Activated CD4-positive, CD25-positive, alpha-beta regulatory T cell treated with anti-CD3 and anti-CD28 coated beads, Interleukin-2, amount 50 U/mL, for 72 hours (primary cell): ENCODE measurements at regions not wholly inside any gene's neighbourhood (a gene's known extent, or its start where the extent isn't known, plus 50 kb on each side); places are given as distances from the start of the nearest gene placed in this dataset.
"Not testable (repeated sequence)": the region's sequence is repeated elsewhere in the genome, so short reads cannot be mapped to it uniquely, and the experiment has no call there.

Experiments
- DNase-seq: peaks from one replicate; pipeline ENCODE4 v3.0.0; 2021

DNA sequence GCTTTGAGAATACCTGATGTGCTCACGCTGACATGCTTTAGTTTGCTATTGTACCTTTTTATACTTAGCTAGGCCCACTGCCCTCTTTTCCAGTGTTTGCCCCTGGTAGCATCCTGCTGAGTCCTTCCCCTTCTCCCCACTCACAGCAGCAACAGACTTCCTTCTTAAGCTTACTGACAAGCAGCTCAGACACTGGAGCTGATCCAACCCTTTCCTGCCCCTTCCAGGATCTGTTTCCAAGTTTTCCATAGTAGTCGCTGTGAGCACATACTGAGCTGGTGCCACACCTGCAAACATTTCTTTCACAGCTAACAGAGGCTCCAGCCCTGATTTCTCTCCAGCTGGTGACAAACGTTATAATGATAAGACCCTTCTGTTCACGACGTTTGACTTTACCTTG lies 991.4 kb upstream of the CELF4 start:
- DNase-seq: no peak

DNA sequence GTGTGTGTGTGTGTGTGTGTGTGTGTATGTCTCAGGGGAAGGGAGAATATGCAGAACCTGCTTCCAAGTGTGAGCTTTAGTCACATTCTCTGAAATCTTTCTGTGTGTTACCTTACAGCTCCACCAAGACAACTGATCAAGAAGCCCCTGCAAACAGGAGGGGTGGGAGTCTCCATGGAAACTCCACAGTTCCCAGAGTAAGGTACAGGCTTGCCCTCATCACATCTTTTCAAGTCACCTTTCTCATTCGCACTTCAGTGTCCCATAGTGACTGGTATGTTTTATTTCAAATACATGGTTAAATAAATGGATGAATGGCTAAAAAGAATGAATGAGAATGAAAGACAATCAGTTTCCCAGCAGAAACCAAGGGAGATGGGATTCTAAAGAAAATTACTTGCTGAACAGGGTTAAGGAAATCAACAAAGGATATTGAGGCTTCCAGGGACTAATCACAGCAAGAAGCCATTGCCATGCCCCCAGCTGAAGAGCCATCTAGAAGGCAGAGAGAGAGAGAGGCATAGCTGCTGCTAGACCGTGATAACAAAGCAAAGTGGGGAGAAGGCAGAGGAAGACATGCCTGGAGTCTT lies 987.2 kb upstream of the CELF4 start:
- no peak for DNase-seq

DNA sequence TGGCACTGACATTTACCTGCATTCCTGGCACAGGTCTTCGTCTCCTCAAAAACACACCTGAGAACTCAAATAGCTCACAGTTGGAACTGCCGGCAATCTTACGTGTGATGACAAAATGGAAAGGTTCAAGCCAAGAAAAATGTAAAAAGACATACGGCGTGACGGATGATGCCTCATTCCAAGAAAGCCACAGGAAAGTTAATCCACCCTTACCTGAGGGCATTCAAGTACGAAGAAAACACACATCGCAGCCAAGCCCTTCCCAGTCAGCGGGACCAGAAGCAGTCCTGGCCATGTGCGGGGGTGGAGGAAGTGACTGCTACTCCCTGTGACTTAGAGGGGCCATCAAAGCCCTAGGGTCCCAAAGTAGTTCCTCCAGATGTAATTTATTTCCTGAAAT lies 986.3 kb upstream of the CELF4 start:
- no peak for DNase-seq

DNA sequence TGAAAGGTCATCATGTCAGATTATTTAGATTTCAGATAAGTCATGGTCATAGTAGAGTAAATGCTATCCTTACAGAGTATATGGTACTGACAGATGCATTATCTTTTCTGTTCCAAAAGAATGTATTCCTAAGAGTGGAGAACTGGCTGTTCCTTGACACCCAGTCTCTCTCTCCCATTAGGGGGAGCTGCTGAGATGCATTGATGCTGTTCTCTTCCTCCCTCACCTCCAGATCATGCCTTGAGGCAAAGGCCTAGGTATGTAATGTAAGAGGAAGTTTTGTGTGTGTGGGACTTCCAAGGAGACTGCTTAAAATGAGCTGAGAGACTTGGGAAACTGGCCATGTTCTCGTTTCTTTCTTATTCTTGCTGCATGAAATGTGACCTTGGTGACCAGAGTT lies 979.5 kb upstream of the CELF4 start:
- no peak for DNase-seq

DNA sequence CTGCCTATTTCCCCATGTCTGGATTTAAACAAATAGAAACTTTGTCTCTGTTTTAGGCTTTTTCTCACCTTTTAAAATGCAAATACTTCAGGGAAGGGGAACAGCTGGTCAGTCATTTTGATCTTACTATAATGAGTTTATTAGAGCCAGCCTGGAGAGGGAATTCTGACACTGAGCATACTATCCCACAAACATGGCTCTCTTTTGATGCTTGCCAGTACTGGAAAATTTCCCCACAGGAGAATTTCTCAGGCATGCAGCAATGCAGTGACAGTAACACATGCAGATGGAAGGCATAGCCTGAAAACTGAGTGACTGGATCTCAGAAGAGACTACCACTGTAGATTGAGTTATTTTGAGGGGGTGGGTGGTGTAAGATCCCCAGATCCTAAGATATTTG lies 974.3 kb upstream of the CELF4 start:
- no peak for DNase-seq

DNA sequence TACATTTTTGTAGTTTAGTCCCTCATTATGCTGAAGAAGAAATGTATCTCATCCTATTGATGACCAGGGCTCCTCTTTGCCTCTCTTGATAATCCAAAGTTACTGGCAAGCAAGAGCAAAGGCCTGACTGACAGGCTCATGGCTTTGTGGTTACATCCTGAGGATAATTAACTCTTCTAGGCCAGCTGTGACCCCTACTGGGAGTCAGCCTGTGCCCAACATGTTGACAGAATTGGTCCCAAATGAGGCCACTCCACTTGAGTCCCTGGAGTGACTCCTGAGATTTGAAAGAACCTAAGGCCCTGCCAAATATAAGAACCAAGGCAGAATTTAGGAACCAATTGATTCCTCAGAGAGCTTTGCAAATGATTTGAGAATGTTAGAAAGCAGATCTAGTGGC lies 973.8 kb upstream of the CELF4 start:
- DNase-seq: no peak

DNA sequence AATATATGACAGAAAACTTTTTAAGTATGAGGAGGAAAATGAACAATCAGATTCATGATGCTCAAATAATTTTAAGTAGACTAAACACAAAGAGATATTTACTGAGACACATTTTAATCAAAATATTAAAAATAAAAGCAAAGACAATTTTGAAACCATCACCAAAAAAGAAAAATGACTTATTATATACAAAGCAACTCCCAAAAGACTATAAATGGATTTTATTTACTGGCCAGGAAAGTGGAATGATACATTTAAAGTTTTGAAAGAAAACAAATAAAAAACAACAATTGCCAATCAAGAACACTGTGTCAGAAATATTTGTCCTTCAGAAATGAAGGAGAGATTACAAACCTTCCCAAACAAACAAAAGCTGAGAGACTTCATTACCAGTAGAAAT lies 968.5 kb upstream of the CELF4 start:
- no peak for DNase-seq

DNA sequence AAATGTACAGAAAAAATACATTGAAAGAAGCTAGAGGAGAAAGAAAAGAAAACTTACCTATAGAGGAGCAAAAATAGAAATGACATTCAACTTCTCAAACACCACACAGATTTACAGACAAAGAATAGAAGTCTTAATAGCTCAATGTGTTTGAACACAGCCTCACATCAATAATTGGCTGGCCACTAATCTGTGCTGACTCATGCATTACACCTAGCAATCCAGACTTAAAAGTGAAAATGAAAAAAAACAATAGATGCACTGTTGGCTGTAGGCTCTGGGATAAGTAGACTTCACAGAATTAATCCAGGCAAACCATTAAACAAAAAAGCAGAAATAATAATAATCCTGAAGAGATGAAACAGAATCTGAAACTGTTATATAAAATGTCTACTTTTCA lies 961.3 kb upstream of the CELF4 start:
- no peak for DNase-seq

DNA sequence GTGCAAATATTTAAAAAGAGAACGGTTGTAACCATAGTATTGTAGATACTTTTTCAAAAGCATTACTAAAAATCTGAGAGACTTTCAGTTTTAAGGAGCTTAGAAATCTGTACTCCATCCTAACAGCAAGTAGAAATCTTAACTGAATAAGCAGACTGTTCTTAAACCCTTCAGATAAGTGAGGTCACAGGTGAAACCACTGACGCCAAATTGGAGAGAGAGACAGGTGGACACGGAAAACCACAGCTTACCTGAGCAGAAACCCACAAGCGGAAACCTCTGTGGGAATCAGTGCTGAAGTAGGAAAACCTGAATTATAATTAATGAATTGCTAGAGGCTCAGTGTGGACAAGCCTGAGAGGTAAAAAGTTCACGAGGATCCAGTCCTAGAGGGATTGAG lies 959.4 kb upstream of the CELF4 start:
- DNase-seq: no peak

DNA sequence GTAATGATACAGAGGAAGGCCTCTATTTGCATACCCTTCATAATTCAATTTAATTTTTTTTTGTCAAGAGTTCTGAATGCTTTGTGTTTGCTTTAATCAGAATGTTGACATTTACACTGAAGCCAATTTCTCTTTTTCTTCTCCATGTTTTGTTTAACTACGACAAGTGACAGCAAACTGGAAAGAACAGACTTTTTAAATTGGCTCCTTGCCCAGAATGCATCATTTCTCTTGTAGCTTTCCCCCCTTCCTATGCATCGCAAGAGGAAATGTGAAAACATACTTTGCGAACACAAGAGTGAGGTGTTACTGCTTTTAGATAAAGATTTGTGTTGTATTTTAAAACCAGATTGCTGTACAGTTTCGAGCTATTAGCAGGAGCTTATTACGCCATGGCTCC lies 955.2 kb upstream of the CELF4 start:
- no peak for DNase-seq

DNA sequence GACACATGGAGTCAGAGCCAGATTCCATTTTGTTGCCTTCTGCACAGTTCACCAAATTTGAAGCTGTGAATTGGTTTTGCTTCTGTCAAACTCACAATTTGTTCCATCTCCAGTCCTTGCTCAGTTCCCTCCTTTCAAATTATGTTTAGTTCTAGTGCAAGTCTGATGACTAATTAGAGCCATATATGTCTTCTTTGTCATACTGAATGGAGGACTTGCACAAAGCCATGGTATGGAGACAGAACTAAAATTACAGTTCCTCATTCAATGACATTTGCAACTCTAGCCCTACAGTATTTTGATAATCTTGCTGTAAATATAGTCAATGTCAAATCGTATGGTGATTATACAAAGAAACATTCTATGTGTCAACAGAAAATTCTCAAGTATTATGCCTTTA lies 936.9 kb upstream of the CELF4 start:
- DNase-seq: no peak

DNA sequence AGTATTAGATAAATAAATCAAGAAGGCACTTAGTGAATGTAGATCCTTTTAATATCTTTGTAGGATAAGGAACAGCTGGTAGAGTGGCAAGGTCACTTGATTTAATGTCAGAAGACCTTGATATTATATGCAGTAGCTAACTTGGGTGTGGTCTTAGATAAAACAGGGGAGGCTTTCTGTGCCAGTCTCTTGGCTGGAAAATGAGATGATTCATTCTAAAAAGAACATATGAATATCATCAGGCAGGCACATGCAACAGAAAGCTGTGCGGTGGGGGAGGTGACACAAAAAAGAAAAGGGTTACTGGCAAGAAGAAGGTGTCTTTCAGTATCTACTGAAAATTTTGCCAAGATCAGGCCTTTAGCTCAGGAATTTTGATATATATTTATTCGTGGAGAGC lies 931.7 kb upstream of the CELF4 start:
- no peak for DNase-seq

DNA sequence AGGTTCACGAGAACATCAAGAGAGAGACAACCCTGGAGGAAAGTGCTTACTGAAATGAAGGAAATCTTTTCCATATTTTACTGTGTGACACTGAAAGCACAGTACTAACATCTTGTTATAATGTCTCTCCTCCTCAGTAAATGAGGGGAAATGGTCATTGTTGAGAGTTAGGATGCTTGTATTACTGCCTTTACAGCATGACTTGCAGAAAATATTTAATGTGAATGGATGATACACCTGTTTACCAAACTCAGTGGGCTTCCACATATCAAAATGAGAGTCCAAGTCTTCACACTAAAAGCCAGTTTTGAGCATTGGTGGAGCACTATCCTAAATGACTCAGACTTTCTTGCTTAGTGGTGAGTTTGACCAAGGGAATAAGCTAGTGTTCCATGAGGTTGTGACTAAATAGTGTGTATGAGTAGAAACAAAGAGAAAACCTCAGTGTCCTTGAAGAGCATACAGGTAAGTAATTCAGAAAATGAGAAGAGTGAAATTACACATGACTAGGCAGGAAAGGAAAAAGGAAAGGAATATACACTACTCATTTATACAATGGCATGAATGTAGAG lies 930.7 kb upstream of the CELF4 start:
- DNase-seq: no peak

DNA sequence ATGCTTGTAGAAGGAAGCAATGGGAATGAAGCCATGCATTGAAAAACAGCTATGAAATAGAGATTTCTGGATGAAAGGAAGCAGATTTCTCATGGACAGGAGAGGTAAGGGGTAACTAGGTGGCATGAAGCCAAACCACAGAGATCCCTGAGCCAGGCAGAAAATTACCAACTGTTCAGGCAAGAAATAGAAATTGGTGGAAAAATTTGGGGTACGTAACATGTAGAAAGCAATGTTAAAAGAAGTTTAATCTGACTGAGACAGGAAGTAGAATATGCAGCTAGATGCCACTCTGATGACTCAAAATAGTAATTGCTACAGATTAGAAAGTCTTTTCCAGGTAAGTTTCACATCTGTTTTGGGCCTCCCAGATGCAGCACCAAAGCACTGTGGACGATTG lies 928.5 kb upstream of the CELF4 start:
- no peak for DNase-seq

DNA sequence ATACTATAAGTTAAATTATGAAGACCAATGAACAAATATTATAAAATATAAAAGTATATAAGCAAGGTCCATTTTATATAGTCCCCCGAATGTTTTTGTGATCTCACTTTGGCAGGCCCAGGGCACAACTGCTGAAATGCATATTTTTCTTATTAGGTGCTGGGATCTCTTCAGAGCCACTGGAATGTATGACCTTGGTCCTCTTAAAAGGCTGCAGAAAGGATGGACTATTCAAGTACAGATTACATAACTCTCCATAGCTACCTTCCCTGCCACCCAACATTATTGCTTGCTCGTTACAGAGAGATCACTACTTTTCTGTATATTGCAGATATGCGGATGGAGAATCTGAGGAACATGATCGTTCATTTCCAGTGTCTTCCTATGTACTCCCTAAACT lies 925.6 kb upstream of the CELF4 start:
- no peak for DNase-seq

DNA sequence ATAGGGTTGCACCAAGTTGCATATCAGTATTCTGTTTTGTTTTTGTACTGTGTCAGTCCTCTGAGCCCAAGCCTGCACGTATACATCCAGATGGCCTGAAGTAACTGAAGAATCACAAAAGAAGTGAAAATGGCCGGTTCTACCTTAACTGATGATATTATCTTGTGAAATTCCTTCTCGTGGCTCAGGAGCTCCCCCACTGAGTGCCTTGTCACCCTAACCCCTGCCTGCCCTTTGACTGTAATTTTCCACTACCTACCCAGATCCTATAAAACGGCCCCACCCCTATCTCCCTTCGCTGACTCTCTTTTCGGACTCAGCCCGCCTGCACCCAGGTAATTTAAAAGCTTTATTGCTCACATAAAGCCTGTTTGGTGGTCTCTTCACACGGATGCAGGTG lies 924.1 kb upstream of the CELF4 start:
- not testable (repeated sequence) for DNase-seq

DNA sequence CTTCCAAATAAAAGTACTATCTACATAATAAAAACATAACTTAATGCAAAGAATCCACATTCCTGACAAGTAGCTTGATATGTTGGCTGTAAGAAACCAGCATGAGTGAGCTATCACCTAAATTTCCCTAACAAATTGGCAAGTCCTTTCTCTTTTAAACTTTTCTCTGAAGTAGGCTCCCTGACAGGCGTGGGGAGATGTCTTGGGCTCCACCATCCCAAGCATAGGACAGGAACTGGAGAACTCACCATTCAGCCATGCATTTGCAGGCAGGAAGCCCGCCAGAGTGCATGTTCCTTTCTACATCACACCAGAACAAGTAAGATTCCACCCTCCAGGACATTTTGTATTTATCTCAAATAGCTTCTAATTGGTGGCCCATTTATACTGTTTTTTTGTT lies 921.9 kb upstream of the CELF4 start:
- no peak for DNase-seq

DNA sequence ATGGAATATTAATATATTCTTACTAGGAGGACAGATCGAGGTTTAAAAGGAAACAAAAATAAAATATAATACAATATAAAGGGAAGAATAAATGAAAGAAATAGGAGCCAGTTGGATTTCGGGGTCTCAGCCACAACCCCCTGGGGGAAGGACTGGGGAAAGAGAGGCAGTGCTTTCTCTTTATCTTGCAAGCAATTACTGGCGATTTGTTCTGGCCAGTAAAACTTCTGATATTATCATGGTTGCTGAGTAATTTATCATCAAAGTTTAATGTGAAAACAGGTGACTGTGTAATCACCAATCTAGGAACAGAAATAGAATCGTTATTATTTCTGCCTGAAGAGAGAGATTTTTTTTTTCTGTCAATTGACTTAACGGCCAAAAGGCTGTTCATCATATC lies 917.7 kb upstream of the CELF4 start:
- no peak for DNase-seq

DNA sequence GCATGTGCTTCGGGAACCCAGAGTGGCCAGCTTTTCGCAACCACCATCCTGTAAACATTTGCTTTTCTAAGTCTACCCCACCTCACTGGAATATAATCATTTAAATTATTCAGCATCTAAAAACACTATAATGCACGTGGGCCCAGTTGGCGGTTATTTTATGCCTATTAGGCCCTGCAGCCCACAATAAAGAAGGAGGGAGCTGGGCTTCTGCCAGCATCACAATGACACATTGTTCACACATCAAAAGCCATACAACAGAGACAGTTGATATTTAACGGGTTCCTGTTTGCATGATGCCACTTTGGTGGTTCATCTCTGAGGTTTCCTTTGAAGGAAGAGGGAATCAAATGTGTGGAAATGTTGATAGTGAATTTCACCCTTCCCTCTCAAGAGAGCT lies 916.0 kb upstream of the CELF4 start:
- no peak for DNase-seq

DNA sequence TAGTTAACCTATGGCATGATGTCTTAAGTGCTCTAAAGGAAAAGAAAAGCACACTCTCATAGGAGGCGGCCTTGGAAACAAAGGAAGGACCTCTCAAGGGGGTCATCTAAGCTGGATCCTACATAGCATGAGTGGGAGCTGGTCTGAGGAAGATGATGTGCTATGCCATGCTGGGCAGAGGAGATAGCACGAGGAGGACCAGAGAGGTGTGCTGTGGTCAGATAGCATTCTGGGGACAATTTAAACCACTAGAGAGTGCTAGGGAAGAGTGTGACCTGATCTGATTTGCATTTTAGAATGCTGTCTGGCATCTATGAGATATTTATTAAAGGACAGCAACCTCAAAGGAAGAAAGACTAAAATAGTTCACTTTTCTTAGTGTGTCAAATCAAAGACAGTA lies 910.1 kb upstream of the CELF4 start:
- no peak for DNase-seq

DNA sequence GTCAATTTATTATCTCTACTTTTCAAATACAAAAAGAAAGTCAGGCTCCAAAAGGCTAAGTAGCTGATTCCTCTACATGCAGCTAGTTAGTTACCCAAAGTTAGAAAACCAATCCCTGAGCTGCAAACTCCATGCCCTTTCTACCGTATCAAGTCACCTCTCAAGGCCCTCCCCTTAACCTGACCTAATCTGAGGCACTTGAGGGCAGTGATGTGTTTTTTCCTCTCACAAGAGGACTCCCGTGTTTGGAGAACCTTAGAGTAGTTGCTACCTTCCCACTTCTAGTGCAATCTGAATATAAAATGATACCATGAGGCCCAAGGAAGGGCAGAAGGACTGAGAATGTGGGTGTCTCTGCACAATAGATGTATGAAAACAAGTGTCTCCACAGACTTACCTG lies 907.9 kb upstream of the CELF4 start:
- DNase-seq: no peak

DNA sequence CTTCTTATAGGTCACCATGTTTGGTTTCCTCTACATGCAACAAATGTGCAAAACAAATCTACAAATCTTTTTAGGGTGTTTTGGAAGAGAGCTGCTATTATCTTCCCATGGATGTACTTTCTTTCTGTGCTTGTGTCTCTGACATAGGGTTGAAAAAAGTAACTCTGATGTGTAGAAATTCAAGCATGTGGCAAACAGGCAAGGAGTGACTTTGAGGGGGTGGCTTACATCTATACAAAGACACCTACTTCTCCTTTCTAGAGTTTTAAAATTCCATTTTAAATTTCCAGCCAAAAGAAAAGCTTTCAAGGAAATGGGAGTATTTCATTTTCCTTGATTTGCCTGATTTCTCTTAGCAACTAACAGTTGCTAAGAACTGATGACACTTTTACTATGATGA lies 904.8 kb upstream of the CELF4 start:
- no peak for DNase-seq

DNA sequence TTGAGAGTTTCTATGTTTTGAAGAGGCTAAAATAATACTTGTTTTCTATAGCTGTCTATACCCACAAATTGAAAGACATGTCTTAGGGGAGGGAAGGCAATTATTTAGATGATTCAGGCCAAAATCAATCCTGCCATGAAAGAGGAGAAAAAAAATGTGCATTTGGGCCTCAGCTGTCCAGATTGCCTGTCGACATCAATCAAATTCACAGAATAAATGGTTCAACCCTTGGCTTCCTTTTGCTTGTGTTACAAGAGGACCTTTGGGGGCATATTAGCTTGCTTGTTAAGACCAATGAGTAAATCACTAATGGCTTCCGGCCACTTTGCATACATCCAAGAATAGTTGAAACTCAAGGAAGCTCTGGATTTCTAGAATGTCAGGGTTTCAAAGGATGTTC lies 900.8 kb upstream of the CELF4 start:
- DNase-seq: no peak

DNA sequence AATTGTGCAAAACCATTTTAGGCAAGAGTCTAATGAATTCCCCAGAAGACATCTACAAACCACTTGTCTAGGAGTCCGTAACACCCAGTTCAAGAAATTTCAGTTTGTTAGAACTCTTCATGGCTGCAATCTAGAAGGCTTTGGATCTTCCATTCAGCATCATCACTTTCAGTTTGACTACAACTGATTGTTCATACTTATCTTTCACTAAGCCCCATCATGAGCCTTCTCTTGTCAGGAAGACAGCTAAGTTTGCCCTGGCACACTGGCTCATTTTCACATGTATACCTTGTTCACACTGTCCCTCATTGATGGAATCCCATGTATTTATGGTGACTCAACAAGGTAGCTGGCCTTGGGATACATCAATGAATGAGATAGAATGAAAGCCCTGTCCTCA lies 898.4 kb upstream of the CELF4 start:
- DNase-seq: no peak

DNA sequence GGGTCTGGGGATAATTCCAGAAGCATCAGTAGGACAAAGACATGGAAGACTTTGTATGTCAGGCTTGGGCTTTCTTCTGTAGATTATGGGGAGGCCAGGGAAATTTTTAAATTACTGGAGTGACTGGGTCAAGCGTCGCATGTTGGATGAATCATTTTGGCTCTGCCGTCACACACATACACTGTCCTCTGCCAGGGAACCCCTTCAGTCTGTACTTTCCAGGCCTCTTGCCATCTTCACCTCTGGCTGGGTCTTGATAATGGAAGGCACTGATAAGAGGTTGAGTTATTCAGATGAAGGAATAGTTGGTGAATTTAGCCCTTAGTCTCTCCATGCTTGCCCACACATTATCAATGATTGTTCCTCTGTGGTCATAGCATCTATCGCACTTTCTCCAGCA lies 895.1 kb upstream of the CELF4 start:
- no peak for DNase-seq
